ENCODE measurements at regions not wholly inside any gene's neighbourhood (a gene's known extent, or its start where the extent isn't known, plus 50 kb on each side); places are given as distances from the start of the nearest gene placed in this dataset.

- TF ChIP-seq CTCF (IDR thresholded peaks at IDR 0.05; ENCODE audit: control extremely low read depth in 1 of 3, insufficient read depth in 1 of 3, low read depth in 1 of 3, low read length in 3 of 3) (no peak), TEAD4 (IDR thresholded peaks at IDR 0.05; ENCODE audit: low read depth, low read length) (no peak), KDM1A (IDR thresholded peaks at IDR 0.05; ENCODE audit: borderline replicate concordance, low read length) (no peak), EGR1 (IDR thresholded peaks at IDR 0.05; ENCODE audit: borderline replicate concordance, low read depth, low read length) (no peak), EZH2 (IDR thresholded peaks at IDR 0.05; ENCODE audit: low read depth, low read length, severe bottlenecking) (no peak), KDM4A (IDR thresholded peaks at IDR 0.05; ENCODE audit: low read depth, low read length, severe bottlenecking) (no peak), GTF2F1 (IDR thresholded peaks at IDR 0.05; ENCODE audit: borderline replicate concordance, low read depth, low read length) (no peak), POLR2A (IDR thresholded peaks at IDR 0.05; ENCODE audit: control extremely low read depth in 1 of 2, low read depth in 2 of 2, low read length in 2 of 2) (no peak), NRF1 (IDR thresholded peaks at IDR 0.05; ENCODE audit: low read depth, low read length) (no peak), POLR2AphosphoS5 (IDR thresholded peaks at IDR 0.05; ENCODE audit: low read depth, low read length) (no peak), PHF8 (conservative IDR thresholded peaks at IDR 0.05; ENCODE audit: low read depth, low read length) (no peak), SP4 (IDR thresholded peaks at IDR 0.05; ENCODE audit: low read length) (no peak)
These were observed 591.0 kb upstream of the TMEM132C start for GRCh38 chr12:127675936-127676335.
